Ovary (tissue), 7 donors: ENCODE measurements at regions not wholly inside any gene's neighbourhood (a gene's known extent, or its start where the extent isn't known, plus 50 kb on each side); places are given as distances from the start of the nearest gene placed in this dataset.

Experiments
- DNase-seq, 5 donors: peaks; one replicate each; pipeline ENCODE4 v3.0.0-alpha.2; 2019 to 2020
- H3K27ac ChIP-seq, 2 donors: fragments of 200-600 bp; one replicate each; pipeline versions ENCODE4 v1.5.1 to v1.8.0; 2019 to 2022
- H3K27me3 ChIP-seq: fragments of 200-600 bp; one replicate; pipeline ENCODE4 v1.8.0; 2022
- H3K36me3 ChIP-seq: fragments of 200-600 bp; sonication (generic); one replicate; pipeline ENCODE4 v1.5.1; 2019
- H3K4me1 ChIP-seq: one replicate; pipeline ENCODE4 v1.8.1; 2013; ENCODE audit warnings: mild to moderate bottlenecking, moderate library complexity; ENCODE audit not compliant: insufficient read depth
- H3K4me3 ChIP-seq: fragments of 200-600 bp; sonication (generic); one replicate; pipeline ENCODE4 v1.5.1; 2017
- H3K9me3 ChIP-seq, 2 donors: fragments of 200-600 bp in 1 of 2; sonication (generic) in 1 of 2; one replicate each; pipeline versions ENCODE4 v1.5.1 to v1.8.1; 2013 to 2019; ENCODE audit warnings: mild to moderate bottlenecking in 1 of 2, moderate library complexity in 1 of 2
- CTCF ChIP-seq, 3 donors: fragments of 450-650 bp in 2 of 3; fragments of 200-600 bp in 1 of 3; IDR thresholded peaks; one replicate each; pipeline versions ENCODE4 v1.5.1 to v1.8.0; 2016 to 2022; ENCODE audit warnings: antibody characterized with exemption in 3 of 3, mild to moderate bottlenecking in 1 of 3
- EP300 ChIP-seq: sonication (generic); formaldehyde crosslinking; IDR thresholded peaks from one replicate; pipeline ENCODE4 v1.6.1; 2017; ENCODE audit warnings: antibody characterized with exemption
- POLR2A ChIP-seq: fragments of 450-650 bp; IDR thresholded peaks from one replicate; pipeline ENCODE4 v1.6.1; 2017; ENCODE audit warnings: antibody characterized with exemption, mild to moderate bottlenecking, moderate library complexity
- WGBS, 3 donors: extraction: QIAGEN DNeasy Blood & Tissue Kit in 1 of 3; methylation state at CpG; one replicate each; pipeline versions ENCODE4 v1.1.5 to v1.1.7; 2013 to 2017; 5-methylcytosine and 5-hydroxymethylcytosine counted together
- intact Hi-C, 4 donors: fragments of 100-400 bp; cut with DNase I; formaldehyde crosslinking; loops; one replicate each; pipeline versions ENCODE4 v1.11.0 to v1.15.1; 2022 to 2023
- donor health status: DM: no; HTN: no; CAD: no; lungs with moderate emphysema.
- donor health status: DM: no; HTN: no; CAD: no.
- donor health status: Bipolar disorder and iron deficiency.
- donor health status: DM: no; HTN: no; CAD: no.
- donor health status: DM: yes; HTN: yes; CAD: no.

GRCh38 chr1:70877343-70877742 lies 170.3 kb downstream of the PTGER3 start:
- H3K4me3 ChIP-seq = no peak overlapping the region
- H3K4me1 ChIP-seq = no peaks in the 10 kb centered on the region
- no peaks in the 10 kb centered on the region for H3K9me3 ChIP-seq
- H3K27me3 ChIP-seq = no peaks in the 10 kb centered on the region
- TF ChIP-seq POLR2A = no peak
- no peak for TF ChIP-seq CTCF (IDR thresholded peaks at IDR 0.05)
- intact Hi-C loops = no loop called here
- H3K27ac ChIP-seq = no peak overlapping the region
- WGBS, 3 donors = 70 to 90% (median 77%) methylated on average over 3 of the region's 3 CpGs
- no peaks in the 10 kb centered on the region for H3K36me3 ChIP-seq
- DNase-seq = no peak

- DNase-seq = no peak
- TF ChIP-seq POLR2A (no peak), CTCF (IDR thresholded peaks at IDR 0.05) (no peak), EP300 (no peak)
- Histone ChIP-seq H3K4me1 (peaks cover 2% of the 10 kb centered on the region), H3K9me3 (no peaks in the 10 kb centered on the region), H3K4me3 (no peak overlapping the region), H3K36me3 (no peaks in the 10 kb centered on the region), H3K27me3 (no peaks in the 10 kb centered on the region), H3K27ac (no peak overlapping the region)
- 19 to 20% (median 20%) methylated on average over 3 of the region's 3 CpGs for WGBS, 3 donors
- intact Hi-C loops = no loop called here
Observed at GRCh38 chr1:70887936-70888335, 159.7 kb downstream of the PTGER3 start.

GRCh38 chr1:70888722-70889121 lies 158.9 kb downstream of the PTGER3 start:
- intact Hi-C loops = no loop called here
- no peak overlapping the region for H3K27ac ChIP-seq
- H3K4me3 ChIP-seq = no peak overlapping the region
- DNase-seq = no peak
- peaks cover 2% of the 10 kb centered on the region for H3K4me1 ChIP-seq
- 83 to 88% (median 86%) methylated on average over 4 of the region's 4 CpGs for WGBS, 3 donors
- TF ChIP-seq POLR2A (no peak), CTCF (IDR thresholded peaks at IDR 0.05) (no peak), EP300 (no peak)
- H3K9me3 ChIP-seq = no peaks in the 10 kb centered on the region
- H3K27me3 ChIP-seq = no peaks in the 10 kb centered on the region
- no peaks in the 10 kb centered on the region for H3K36me3 ChIP-seq

GRCh38 chr1:70890408-70890807 lies 157.2 kb downstream of the PTGER3 start:
- no peak for TF ChIP-seq POLR2A
- no peak for TF ChIP-seq CTCF (IDR thresholded peaks at IDR 0.05)
- no peak for TF ChIP-seq EP300
- DNase-seq = no peak
- H3K27ac ChIP-seq = no peak overlapping the region
- 41 to 57% (median 52%) methylated on average over 2 of the region's 2 CpGs for WGBS, 3 donors
- no peaks in the 10 kb centered on the region for H3K36me3 ChIP-seq
- intact Hi-C loops = loop anchor here in 1 of 4 donors (10.0 kb wide), 1 partner anchor 384 kb away; no protein-coding TSS in a partner anchor
- H3K4me3 ChIP-seq = no peak overlapping the region
- peaks cover 2% of the 10 kb centered on the region for H3K4me1 ChIP-seq
- H3K27me3 ChIP-seq = no peaks in the 10 kb centered on the region
- H3K9me3 ChIP-seq = no peaks in the 10 kb centered on the region
